A549 (cell line): ENCODE measurements at regions not wholly inside any gene's neighbourhood (a gene's known extent, or its start where the extent isn't known, plus 50 kb on each side); places are given as distances from the start of the nearest gene placed in this dataset.

Source experiments
- ATAC-seq, 2 experiments: fragments of 200-7000 bp in 1 of 2; fragments of >200 bp in 1 of 2; cut with Nextera tagmentation in 1 of 2; cut with Tn5 transposase in 1 of 2; 3 replicates each; pipeline versions ENCODE4 v1.8.0 to v1.9.1; 2018 to 2020; ENCODE audit warnings: mild to moderate bottlenecking in 1 of 2, moderate library complexity in 1 of 2
- CTCF ChIA-PET: fragments of 300-600 bp; sonication (Branson Sonifier 250); formaldehyde crosslinking; extraction: SDS; loops from one replicate; lab custom pipeline; 2021; ENCODE audit warnings: antibody characterized with exemption, inconsistent platforms; lab: Yijun Ruan, JAX
- POLR2A ChIA-PET: fragments of 350-600 bp; formaldehyde crosslinking; extraction: SDS; loops from one replicate; lab custom pipeline; 2021; ENCODE audit warnings: antibody characterized with exemption, inconsistent platforms; lab: Yijun Ruan, JAX
- DNase-seq, 2 experiments: peaks; one replicate each; pipeline versions ENCODE4 v3.0.0 to v3.0.0-alpha.2; 2011 to 2016; ENCODE audit warnings: low read depth in 1 of 2, low spot score in 1 of 2
- FAIRE-seq: peaks from 2 replicates; lab custom pipeline; 2011; peaks lifted over from hg19 to GRCh38; lab: Jason Lieb, UNC
- H3K27ac ChIP-seq, 2 experiments: fragments of >200 bp; sonication (Bioruptor Twin); formaldehyde crosslinking; 3 replicates each; pipeline ENCODE4 v1.5.1; 2016 to 2017
- H3K4me1 ChIP-seq: fragments of >200 bp; sonication (Bioruptor Twin); formaldehyde crosslinking; 3 replicates; pipeline ENCODE4 v1.6.1; 2016
- H3K4me2 ChIP-seq: fragments of >200 bp; sonication (Bioruptor Twin); formaldehyde crosslinking; 3 replicates; pipeline ENCODE4 v1.6.1; 2016
- H3K4me3 ChIP-seq: fragments of >200 bp; sonication (Bioruptor Twin); formaldehyde crosslinking; 3 replicates; pipeline ENCODE4 v1.5.1; 2016
- H3K9me3 ChIP-seq: fragments of >200 bp; sonication (Bioruptor Twin); formaldehyde crosslinking; 3 replicates; pipeline ENCODE4 v1.6.1; 2016
- CEBPB ChIP-seq, 2 experiments: fragments of >200 bp in 1 of 2; sonication (Bioruptor Twin) in 1 of 2; formaldehyde crosslinking in 1 of 2; IDR thresholded peaks; 2 replicates each; pipeline ENCODE4 v1.6.1; 2012 to 2016
- CHD2 ChIP-seq: fragments of 150-350 bp; IDR thresholded peaks from 2 replicates; pipeline ENCODE4 v1.6.1; 2014; ENCODE audit warnings: low read length; ENCODE audit not compliant: partially characterized antibody
- CHD4 ChIP-seq: fragments of 200-600 bp; sonication (generic); IDR thresholded peaks from 2 replicates; pipeline ENCODE4 v1.6.1; 2016; ENCODE audit warnings: antibody characterized with exemption, mild to moderate bottlenecking, borderline replicate concordance
- EHF ChIP-seq: fragments of 250-450 bp; sonication (Bioruptor Pico); IDR thresholded peaks from 2 replicates; pipeline ENCODE4 v1.5.0; 2020; ENCODE audit warnings: mild to moderate bottlenecking
- EP300 ChIP-seq, 2 experiments: fragments of >200 bp; sonication (Bioruptor Twin); formaldehyde crosslinking; IDR thresholded peaks; 2 replicates in 1 of 2; 3 replicates in 1 of 2; pipeline ENCODE4 v1.6.1; 2016 to 2017
- HEYL ChIP-seq: fragments of 250-450 bp; sonication (Bioruptor Pico); IDR thresholded peaks from 2 replicates; pipeline ENCODE4 v1.8.0; 2021; ENCODE audit warnings: mild to moderate bottlenecking, moderate library complexity
- JUN ChIP-seq, 2 experiments: fragments of >200 bp; sonication (Bioruptor Twin); formaldehyde crosslinking; IDR thresholded peaks; 2 replicates in 1 of 2; 3 replicates in 1 of 2; pipeline ENCODE4 v1.6.1; 2016 to 2017
- KDM1A ChIP-seq: fragments of 200-600 bp; sonication (generic); IDR thresholded peaks from 2 replicates; pipeline ENCODE4 v1.6.1; 2016; ENCODE audit warnings: low read depth, mild to moderate bottlenecking
- MAFK ChIP-seq: fragments of 450-650 bp; IDR thresholded peaks from 2 replicates; pipeline ENCODE4 v1.6.1; 2014; ENCODE audit not compliant: partially characterized antibody
- MAZ ChIP-seq: fragments of 150-350 bp; IDR thresholded peaks from 2 replicates; pipeline ENCODE4 v1.6.1; 2014; ENCODE audit warnings: antibody characterized with exemption, low read depth, low read length, borderline replicate concordance
- NFE2L2 ChIP-seq: fragments of 150-350 bp; conservative IDR thresholded peaks from 2 replicates; pipeline ENCODE4 v1.6.1; 2014; ENCODE audit warnings: low read length
- NPAS2 ChIP-seq: fragments of 250-450 bp; sonication (Bioruptor Pico); IDR thresholded peaks from 2 replicates; pipeline ENCODE4 v1.8.0; 2022; ENCODE audit warnings: mild to moderate bottlenecking, moderate library complexity, borderline replicate concordance
- NR3C1 ChIP-seq: fragments of >200 bp; sonication (Bioruptor Twin); formaldehyde crosslinking; IDR thresholded peaks from 3 replicates; pipeline ENCODE4 v1.6.1; 2017
- PHF8 ChIP-seq: fragments of 200-600 bp; sonication (generic); IDR thresholded peaks from 2 replicates; pipeline ENCODE4 v1.6.1; 2016; ENCODE audit warnings: low read depth, mild to moderate bottlenecking, antibody characterized with exemption, moderate library complexity, borderline replicate concordance
- ZNF302 ChIP-seq: fragments of 250-450 bp; sonication (Bioruptor Pico); IDR thresholded peaks from 2 replicates; pipeline ENCODE4 v1.9.0; 2021; ENCODE audit warnings: inconsistent platforms, mild to moderate bottlenecking, moderate library complexity
- WGBS: methylation state at CpG from one replicate; pipeline ENCODE4 v1.1.6; 2017; ENCODE audit errors: missing lambda C conversion rate; 5-methylcytosine and 5-hydroxymethylcytosine counted together
- TF ChIP-seq, protein P1 (sequence below): fragments of 250-450 bp; sonication (Bioruptor Pico); IDR thresholded peaks from 2 replicates; pipeline ENCODE4 v1.5.0; 2020; ENCODE audit warnings: low read depth, mild to moderate bottlenecking, moderate library complexity
- TF ChIP-seq, protein P2 (sequence below): IDR thresholded peaks from 2 replicates; pipeline ENCODE4 v1.6.1; 2012
- TF ChIP-seq, protein P3 (sequence below): IDR thresholded peaks from 2 replicates; pipeline ENCODE4 v1.6.1; 2012; ENCODE audit warnings: low read depth, borderline replicate concordance
- TF ChIP-seq, protein P4 (sequence below): fragments of 200-600 bp; sonication (generic); IDR thresholded peaks from 2 replicates; pipeline ENCODE4 v1.6.1; 2016; ENCODE audit warnings: antibody characterized with exemption, mild to moderate bottlenecking, moderate library complexity

DNA sequence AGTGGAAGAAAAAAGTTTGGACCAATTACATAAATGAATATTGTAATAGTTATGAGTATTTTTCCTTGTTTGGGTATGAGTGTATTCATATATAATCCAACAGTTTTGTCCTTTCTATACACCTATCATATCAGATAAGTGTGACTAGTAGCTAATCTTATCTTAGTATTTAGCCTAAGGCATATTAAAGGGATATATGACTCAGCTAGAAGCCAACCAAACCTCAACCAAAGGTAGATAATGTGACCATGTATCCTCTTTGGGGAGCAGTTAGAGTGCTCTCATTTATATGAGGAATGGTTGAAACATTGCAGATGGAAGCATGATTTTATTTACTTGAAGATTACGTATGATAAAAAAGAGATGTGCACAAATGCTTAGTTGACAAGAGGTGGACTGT is 370.0 kb upstream of the CTNND2 start:
- ChIA-PET CTCF (no interaction called here), POLR2A (no interaction called here)
- H3K9me3 ChIP-seq, result no peaks in the 10 kb centered on the region; the same call in 2 of the 3 replicates
- DNase-seq (no peak), ATAC-seq (no peak), FAIRE-seq (no peak)
- WGBS, result 10% methylated on average over 1 of the region's 1 CpG
- H3K4me2 ChIP-seq, result no peak overlapping the region
- H3K4me3 ChIP-seq, result no peak overlapping the region
- no peaks in the 10 kb centered on the region for H3K4me1 ChIP-seq
- H3K27ac ChIP-seq, result no peak overlapping the region
- TF ChIP-seq, protein P1, sequence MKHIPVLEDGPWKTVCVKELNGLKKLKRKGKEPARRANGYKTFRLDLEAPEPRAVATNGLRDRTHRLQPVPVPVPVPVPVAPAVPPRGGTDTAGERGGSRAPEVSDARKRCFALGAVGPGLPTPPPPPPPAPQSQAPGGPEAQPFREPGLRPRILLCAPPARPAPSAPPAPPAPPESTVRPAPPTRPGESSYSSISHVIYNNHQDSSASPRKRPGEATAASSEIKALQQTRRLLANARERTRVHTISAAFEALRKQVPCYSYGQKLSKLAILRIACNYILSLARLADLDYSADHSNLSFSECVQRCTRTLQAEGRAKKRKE (CRISPR knock-in tag), result no peak
- TF ChIP-seq NR3C1, result no peak
- TF ChIP-seq, protein P2, sequence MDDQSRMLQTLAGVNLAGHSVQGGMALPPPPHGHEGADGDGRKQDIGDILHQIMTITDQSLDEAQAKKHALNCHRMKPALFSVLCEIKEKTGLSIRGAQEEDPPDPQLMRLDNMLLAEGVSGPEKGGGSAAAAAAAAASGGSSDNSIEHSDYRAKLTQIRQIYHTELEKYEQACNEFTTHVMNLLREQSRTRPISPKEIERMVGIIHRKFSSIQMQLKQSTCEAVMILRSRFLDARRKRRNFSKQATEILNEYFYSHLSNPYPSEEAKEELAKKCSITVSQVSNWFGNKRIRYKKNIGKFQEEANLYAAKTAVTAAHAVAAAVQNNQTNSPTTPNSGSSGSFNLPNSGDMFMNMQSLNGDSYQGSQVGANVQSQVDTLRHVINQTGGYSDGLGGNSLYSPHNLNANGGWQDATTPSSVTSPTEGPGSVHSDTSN, result no peak
- TF ChIP-seq EP300 (IDR thresholded peaks at IDR 0.05), result no peak
- no peak for TF ChIP-seq JUN (IDR thresholded peaks at IDR 0.05)
- TF ChIP-seq, protein P3, sequence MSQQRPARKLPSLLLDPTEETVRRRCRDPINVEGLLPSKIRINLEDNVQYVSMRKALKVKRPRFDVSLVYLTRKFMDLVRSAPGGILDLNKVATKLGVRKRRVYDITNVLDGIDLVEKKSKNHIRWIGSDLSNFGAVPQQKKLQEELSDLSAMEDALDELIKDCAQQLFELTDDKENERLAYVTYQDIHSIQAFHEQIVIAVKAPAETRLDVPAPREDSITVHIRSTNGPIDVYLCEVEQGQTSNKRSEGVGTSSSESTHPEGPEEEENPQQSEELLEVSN, result no peak
- TF ChIP-seq, protein P4, sequence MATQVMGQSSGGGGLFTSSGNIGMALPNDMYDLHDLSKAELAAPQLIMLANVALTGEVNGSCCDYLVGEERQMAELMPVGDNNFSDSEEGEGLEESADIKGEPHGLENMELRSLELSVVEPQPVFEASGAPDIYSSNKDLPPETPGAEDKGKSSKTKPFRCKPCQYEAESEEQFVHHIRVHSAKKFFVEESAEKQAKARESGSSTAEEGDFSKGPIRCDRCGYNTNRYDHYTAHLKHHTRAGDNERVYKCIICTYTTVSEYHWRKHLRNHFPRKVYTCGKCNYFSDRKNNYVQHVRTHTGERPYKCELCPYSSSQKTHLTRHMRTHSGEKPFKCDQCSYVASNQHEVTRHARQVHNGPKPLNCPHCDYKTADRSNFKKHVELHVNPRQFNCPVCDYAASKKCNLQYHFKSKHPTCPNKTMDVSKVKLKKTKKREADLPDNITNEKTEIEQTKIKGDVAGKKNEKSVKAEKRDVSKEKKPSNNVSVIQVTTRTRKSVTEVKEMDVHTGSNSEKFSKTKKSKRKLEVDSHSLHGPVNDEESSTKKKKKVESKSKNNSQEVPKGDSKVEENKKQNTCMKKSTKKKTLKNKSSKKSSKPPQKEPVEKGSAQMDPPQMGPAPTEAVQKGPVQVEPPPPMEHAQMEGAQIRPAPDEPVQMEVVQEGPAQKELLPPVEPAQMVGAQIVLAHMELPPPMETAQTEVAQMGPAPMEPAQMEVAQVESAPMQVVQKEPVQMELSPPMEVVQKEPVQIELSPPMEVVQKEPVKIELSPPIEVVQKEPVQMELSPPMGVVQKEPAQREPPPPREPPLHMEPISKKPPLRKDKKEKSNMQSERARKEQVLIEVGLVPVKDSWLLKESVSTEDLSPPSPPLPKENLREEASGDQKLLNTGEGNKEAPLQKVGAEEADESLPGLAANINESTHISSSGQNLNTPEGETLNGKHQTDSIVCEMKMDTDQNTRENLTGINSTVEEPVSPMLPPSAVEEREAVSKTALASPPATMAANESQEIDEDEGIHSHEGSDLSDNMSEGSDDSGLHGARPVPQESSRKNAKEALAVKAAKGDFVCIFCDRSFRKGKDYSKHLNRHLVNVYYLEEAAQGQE, result no peak

DNA sequence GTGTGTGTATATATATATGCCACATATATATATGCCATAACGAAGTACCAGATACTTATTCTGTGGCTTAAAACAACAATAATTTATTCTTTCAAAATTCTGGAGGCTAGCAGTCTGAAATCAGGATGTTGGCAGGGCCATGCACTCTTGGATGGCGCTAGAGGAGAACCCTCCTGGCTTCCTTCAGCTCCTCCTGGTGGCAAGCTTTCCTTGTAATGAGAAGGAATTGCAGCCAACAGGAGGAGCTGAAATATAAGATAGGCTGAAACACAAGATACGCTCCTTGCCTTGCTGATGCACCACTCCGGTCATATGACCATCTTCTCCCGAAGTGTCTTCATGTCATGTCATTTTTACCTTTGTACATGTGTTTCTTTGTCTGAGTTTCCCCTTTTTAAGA is 368.1 kb upstream of the CTNND2 start:
- no peak overlapping the region for H3K4me3 ChIP-seq
- no peak overlapping the region for H3K4me2 ChIP-seq
- POLR2A ChIA-PET, result no interaction called here
- FAIRE-seq (no peak), ATAC-seq (no peak), DNase-seq (no peak)
- TF ChIP-seq MAZ (no peak), NPAS2 (CRISPR knock-in tag) (no peak), HEYL (no peak), NR3C1 (no peak), CHD4 (no peak)
- H3K27ac ChIP-seq, result no peak overlapping the region
- H3K9me3 ChIP-seq, result no peaks in the 10 kb centered on the region; the same call in 2 of the 3 replicates
- no peaks in the 10 kb centered on the region for H3K4me1 ChIP-seq
- 10% methylated on average over 5 of the region's 5 CpGs for WGBS
- CTCF ChIA-PET, result no interaction called here

DNA sequence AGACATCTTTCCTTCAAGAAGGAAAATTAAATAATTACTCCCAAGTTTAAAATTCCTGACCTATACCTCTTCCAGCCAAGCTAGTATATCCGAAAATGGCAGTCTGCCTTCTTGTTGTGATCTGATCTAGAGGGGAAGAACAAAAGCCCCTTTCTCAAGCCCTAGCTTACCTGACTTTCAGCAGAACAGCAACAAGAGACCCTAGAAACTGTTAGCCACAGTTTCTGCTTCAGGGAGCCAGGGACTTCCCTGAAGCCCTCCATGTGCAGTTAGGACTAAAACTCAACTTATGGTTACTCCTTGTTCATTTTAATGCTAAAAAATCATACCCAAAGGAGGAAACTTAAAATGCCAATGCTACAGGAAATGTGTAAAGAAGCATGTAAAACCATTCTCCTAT is 366.7 kb upstream of the CTNND2 start:
- Histone ChIP-seq H3K4me2 (no peak overlapping the region), H3K27ac (no peak overlapping the region), H3K4me1 (no peaks in the 10 kb centered on the region), H3K9me3 (no peaks in the 10 kb centered on the region; the same call in 2 of the 3 replicates), H3K4me3 (no peak overlapping the region)
- no peak for DNase-seq
- ChIA-PET CTCF (no interaction called here), POLR2A (no interaction called here)
- 32% methylated on average over 1 of the region's 1 CpG for WGBS
- no peak for ATAC-seq
- no peak for TF ChIP-seq KDM1A
- no peak for TF ChIP-seq MAFK
- no peak for TF ChIP-seq ZNF302 (CRISPR knock-in tag)
- no peak for TF ChIP-seq CHD2
- TF ChIP-seq CEBPB (IDR thresholded peaks at IDR 0.05), result no peak
- TF ChIP-seq PHF8, result no peak
- TF ChIP-seq NFE2L2, result no peak
- no peak for TF ChIP-seq EHF (CRISPR knock-in tag)
- TF ChIP-seq, all 56 proteins: peak for 0
- FAIRE-seq, result no peak
